PC-3 (cell line): ENCODE measurements at regions not wholly inside any gene's neighbourhood (a gene's known extent, or its start where the extent isn't known, plus 50 kb on each side); places are given as distances from the start of the nearest gene placed in this dataset.

Source experiments
- ATAC-seq: fragments of 200-7000 bp; cut with Tn5 transposase; 2 replicates; pipeline ENCODE4 v1.9.1; 2020; ENCODE audit warnings: mild to moderate bottlenecking, moderate library complexity
- BruUV-seq: library from RNA; stranded (reverse); fragments of 400-500 nt; replicated peaks from 2 replicates; lab custom pipeline; 2021; lab: Mats Ljungman, UMichigan
- CTCF ChIA-PET: fragments of 300-600 bp; sonication (Branson Sonifier 250); formaldehyde crosslinking; loops from one replicate; lab custom pipeline; 2022; ENCODE audit warnings: antibody characterized with exemption; lab: Charles Lee
- POLR2A ChIA-PET: fragments of 300-600 bp; sonication (Branson Sonifier 250); formaldehyde crosslinking; loops from one replicate; lab custom pipeline; 2022; ENCODE audit warnings: antibody characterized with exemption; ENCODE audit not compliant: unreplicated experiment; lab: Charles Lee
- DNase-seq: peaks from one replicate; pipeline ENCODE4 v3.0.0-alpha.2; 2015
- H2AFZ ChIP-seq: fragments of 300-600 bp; sonication (generic); 2 replicates; pipeline ENCODE4 v1.6.0; 2016; ENCODE audit warnings: antibody characterized with exemption, low read length
- H3F3A ChIP-seq: fragments of 300-600 bp; sonication (generic); one replicate; pipeline ENCODE4 v1.6.0; 2017; ENCODE audit warnings: antibody characterized with exemption, low read length, control low read depth, mild to moderate bottlenecking; ENCODE audit not compliant: unreplicated experiment
- H3K27ac ChIP-seq: fragments of 300-600 bp; sonication (generic); 2 replicates; pipeline ENCODE4 v1.5.1; 2016; ENCODE audit warnings: mild to moderate bottlenecking, low read length
- H3K27me3 ChIP-seq: fragments of 300-600 bp; sonication (generic); 2 replicates; pipeline ENCODE4 v1.6.1; 2016; ENCODE audit warnings: low read length, mixed read lengths
- H3K36me3 ChIP-seq: fragments of 300-600 bp; sonication (generic); 2 replicates; pipeline ENCODE4 v1.6.1; 2016; ENCODE audit warnings: low read depth, mixed run types, low read length, mixed read lengths
- H3K4me1 ChIP-seq: fragments of 300-600 bp; sonication (generic); 2 replicates; pipeline ENCODE4 v1.5.1; 2016; ENCODE audit warnings: low read length; ENCODE audit not compliant: insufficient read depth
- H3K4me2 ChIP-seq: fragments of 300-600 bp; sonication (generic); 2 replicates; pipeline ENCODE4 v1.6.0; 2016; ENCODE audit warnings: low read length
- H3K4me3 ChIP-seq: fragments of 300-600 bp; sonication (generic); 2 replicates; pipeline ENCODE4 v1.5.1; 2016; ENCODE audit warnings: mild to moderate bottlenecking, low read length, mixed read lengths
- H3K79me2 ChIP-seq: fragments of 300-600 bp; sonication (generic); 2 replicates; pipeline ENCODE4 v1.6.1; 2017; ENCODE audit warnings: low read length, mixed read lengths
- H3K9ac ChIP-seq: fragments of 300-600 bp; sonication (generic); 2 replicates; pipeline ENCODE4 v1.6.0; 2016; ENCODE audit warnings: mild to moderate bottlenecking, low read length
- H3K9me2 ChIP-seq: fragments of 300-600 bp; sonication (generic); replicated peaks from 2 replicates; pipeline ENCODE4 v1.6.1; 2016; ENCODE audit warnings: mixed run types, low read length, mixed read lengths
- H3K9me3 ChIP-seq: fragments of 300-600 bp; sonication (generic); 2 replicates; pipeline ENCODE4 v1.6.1; 2016; ENCODE audit warnings: low read length, mixed read lengths
- H4K20me1 ChIP-seq: fragments of 300-600 bp; sonication (generic); 2 replicates; pipeline ENCODE4 v1.6.1; 2016; ENCODE audit warnings: low read length, mixed read lengths
- CTCF ChIP-seq: fragments of 300-600 bp; sonication (generic); conservative IDR thresholded peaks from 2 replicates; pipeline ENCODE4 v1.5.1; 2017; ENCODE audit warnings: antibody characterized with exemption, low read depth, mild to moderate bottlenecking, low read length
- EZH2 ChIP-seq: fragments of 300-600 bp; sonication (generic); IDR thresholded peaks from one replicate; pipeline ENCODE4 v1.6.1; 2017; ENCODE audit warnings: antibody characterized with exemption, mild to moderate bottlenecking, low read length; ENCODE audit not compliant: unreplicated experiment
- EZH2phosphoT487 ChIP-seq: fragments of 300-600 bp; sonication (generic); IDR thresholded peaks from 2 replicates; pipeline ENCODE4 v1.6.1; 2018; ENCODE audit warnings: mild to moderate bottlenecking, antibody characterized with exemption, low read length, borderline replicate concordance
- intact Hi-C: fragments of 100-400 bp; cut with micrococcal nuclease; formaldehyde crosslinking; loops from 2 replicates; pipeline ENCODE4 v1.9.0; 2023

- no peak overlapping the region for H2AFZ ChIP-seq
- no peaks in the 10 kb centered on the region for H3F3A ChIP-seq
- H3K4me2 ChIP-seq = no peak overlapping the region
- intact Hi-C loops = no loop called here
- H3K9ac ChIP-seq = no peak overlapping the region
- H3K79me2 ChIP-seq = no peaks in the 10 kb centered on the region
- H3K27ac ChIP-seq = no peak overlapping the region
- ChIA-PET CTCF (no interaction called here), POLR2A (no interaction called here)
- no TSS peak for BruUV-seq
- TF ChIP-seq CTCF (no peak), EZH2 (no peak), EZH2phosphoT487 (no peak)
- DNase-seq = peak; percentile 56
- no peaks in the 10 kb centered on the region for H3K9me2 ChIP-seq
- no peaks in the 10 kb centered on the region for H3K9me3 ChIP-seq
- ATAC-seq = no peak
- H3K4me1 ChIP-seq = peaks cover 4% of the 10 kb centered on the region; the same call in 1 of the 2 replicates
- H3K36me3 ChIP-seq = no peaks in the 10 kb centered on the region
- no peaks in the 10 kb centered on the region for H3K27me3 ChIP-seq
- H3K4me3 ChIP-seq = no peak overlapping the region
- H4K20me1 ChIP-seq = no peaks in the 10 kb centered on the region
Measured at GRCh38 chr10:112071596-112072133, 111.9 kb downstream of the GPAM start.

GRCh38 chr10:112078003-112078402 lies 105.6 kb downstream of the GPAM start:
- H3K4me3 ChIP-seq = no peak overlapping the region
- H3F3A ChIP-seq = no peaks in the 10 kb centered on the region
- ATAC-seq (no peak), DNase-seq (no peak)
- no peaks in the 10 kb centered on the region for H3K79me2 ChIP-seq
- ChIA-PET CTCF (no interaction called here), POLR2A (no interaction called here)
- no TSS peak for BruUV-seq
- H3K9me2 ChIP-seq = no peaks in the 10 kb centered on the region
- H2AFZ ChIP-seq = no peak overlapping the region
- peaks cover 15% of the 10 kb centered on the region for H3K27me3 ChIP-seq
- no peak overlapping the region for H3K4me2 ChIP-seq
- no peaks in the 10 kb centered on the region for H3K4me1 ChIP-seq
- no peak overlapping the region for H3K9ac ChIP-seq
- no peaks in the 10 kb centered on the region for H3K9me3 ChIP-seq
- H3K36me3 ChIP-seq = no peaks in the 10 kb centered on the region
- intact Hi-C loops = no loop called here
- no peak for TF ChIP-seq EZH2phosphoT487
- TF ChIP-seq EZH2 = no peak
- TF ChIP-seq CTCF = no peak
- H3K27ac ChIP-seq = no peak overlapping the region
- H4K20me1 ChIP-seq = no peaks in the 10 kb centered on the region

- no peaks in the 10 kb centered on the region for H4K20me1 ChIP-seq
- no peaks in the 10 kb centered on the region for H3K9me3 ChIP-seq
- peaks cover 23% of the 10 kb centered on the region for H3K27me3 ChIP-seq
- no peaks in the 10 kb centered on the region for H3F3A ChIP-seq
- no peak for TF ChIP-seq CTCF
- TF ChIP-seq EZH2 = no peak
- TF ChIP-seq EZH2phosphoT487 = no peak
- H3K36me3 ChIP-seq = no peaks in the 10 kb centered on the region
- H3K79me2 ChIP-seq = no peaks in the 10 kb centered on the region
- H3K27ac ChIP-seq = no peak overlapping the region
- no peak overlapping the region for H2AFZ ChIP-seq
- intact Hi-C loops = no loop called here
- no peak overlapping the region for H3K4me3 ChIP-seq
- DNase-seq = no peak
- H3K4me1 ChIP-seq = no peaks in the 10 kb centered on the region
- no peaks in the 10 kb centered on the region for H3K9me2 ChIP-seq
- ChIA-PET POLR2A (no interaction called here), CTCF (no interaction called here)
- no TSS peak for BruUV-seq
- no peak overlapping the region for H3K4me2 ChIP-seq
- no peak overlapping the region for H3K9ac ChIP-seq
- no peak for ATAC-seq
Measured at GRCh38 chr10:112080231-112080630, 103.3 kb downstream of the GPAM start.
